ENCODE measurements at regions not wholly inside any gene's neighbourhood (a gene's known extent, or its start where the extent isn't known, plus 50 kb on each side); places are given as distances from the start of the nearest gene placed in this dataset.

DNA sequence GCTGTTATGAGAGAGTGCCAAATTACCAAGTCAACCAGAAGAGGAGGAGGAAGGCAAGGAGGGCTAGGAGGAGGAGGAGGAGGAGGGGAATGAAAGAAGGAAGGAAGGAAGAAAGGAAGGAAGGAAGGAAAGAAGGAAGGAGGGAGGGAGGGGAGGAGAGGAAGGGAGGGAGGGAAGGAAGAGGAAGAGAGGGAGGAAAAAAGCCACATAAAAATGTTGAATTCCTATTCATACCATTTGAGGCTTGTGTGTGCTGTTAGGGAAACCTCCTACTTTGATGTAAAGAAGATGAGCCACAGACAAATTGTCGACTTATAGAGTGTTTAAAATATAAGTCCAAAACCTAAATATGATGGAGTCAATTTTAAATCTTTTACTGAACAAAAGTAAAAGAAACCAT is 65.3 kb upstream of the MYLIP start:
- no peak overlapping the region for H3K4me3 ChIP-seq (ENCODE audit: low read depth, low read length)
- no peaks in the 10 kb centered on the region for H3K36me3 ChIP-seq (ENCODE audit: control insufficient read depth, insufficient read depth, low read length)
- TF ChIP-seq, protein P1, sequence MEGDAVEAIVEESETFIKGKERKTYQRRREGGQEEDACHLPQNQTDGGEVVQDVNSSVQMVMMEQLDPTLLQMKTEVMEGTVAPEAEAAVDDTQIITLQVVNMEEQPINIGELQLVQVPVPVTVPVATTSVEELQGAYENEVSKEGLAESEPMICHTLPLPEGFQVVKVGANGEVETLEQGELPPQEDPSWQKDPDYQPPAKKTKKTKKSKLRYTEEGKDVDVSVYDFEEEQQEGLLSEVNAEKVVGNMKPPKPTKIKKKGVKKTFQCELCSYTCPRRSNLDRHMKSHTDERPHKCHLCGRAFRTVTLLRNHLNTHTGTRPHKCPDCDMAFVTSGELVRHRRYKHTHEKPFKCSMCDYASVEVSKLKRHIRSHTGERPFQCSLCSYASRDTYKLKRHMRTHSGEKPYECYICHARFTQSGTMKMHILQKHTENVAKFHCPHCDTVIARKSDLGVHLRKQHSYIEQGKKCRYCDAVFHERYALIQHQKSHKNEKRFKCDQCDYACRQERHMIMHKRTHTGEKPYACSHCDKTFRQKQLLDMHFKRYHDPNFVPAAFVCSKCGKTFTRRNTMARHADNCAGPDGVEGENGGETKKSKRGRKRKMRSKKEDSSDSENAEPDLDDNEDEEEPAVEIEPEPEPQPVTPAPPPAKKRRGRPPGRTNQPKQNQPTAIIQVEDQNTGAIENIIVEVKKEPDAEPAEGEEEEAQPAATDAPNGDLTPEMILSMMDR (IDR thresholded peaks at IDR 0.05; ENCODE audit: insufficient read depth, low read depth, low read length): no peak
- CTCF ChIA-PET: no interaction called here
- no peak for DNase-seq (ENCODE audit: low read depth)
- H3K27me3 ChIP-seq (ENCODE audit: control insufficient read depth, insufficient read depth, low read length): no peaks in the 10 kb centered on the region; the same call in 1 of the 2 replicates
- POLR2A ChIA-PET: no interaction called here

DNA sequence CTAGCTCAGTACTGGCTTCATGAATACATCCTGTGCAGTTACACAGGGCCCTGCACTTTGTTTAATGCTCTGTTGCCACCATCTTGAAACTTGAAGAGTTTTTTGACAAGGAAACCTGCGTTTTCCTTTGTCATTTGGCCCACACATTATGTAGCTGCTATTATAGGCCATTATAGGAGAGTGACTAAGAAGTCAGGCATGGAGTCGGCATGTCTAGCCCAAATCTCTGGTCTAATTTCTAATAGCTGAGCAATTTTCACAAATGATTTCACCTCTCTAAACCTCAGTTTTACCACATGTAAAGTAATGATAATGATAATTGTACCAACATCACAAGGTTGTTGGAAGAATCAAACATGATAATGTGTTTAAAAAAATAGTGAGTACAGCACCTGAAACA is 67.1 kb upstream of the MYLIP start:
- POLR2A ChIA-PET: no interaction called here
- Histone ChIP-seq H3K27me3 (ENCODE audit: control insufficient read depth, insufficient read depth, low read length) (no peaks in the 10 kb centered on the region; the same call in 1 of the 2 replicates), H3K4me3 (ENCODE audit: low read depth, low read length) (no peak overlapping the region), H3K36me3 (ENCODE audit: control insufficient read depth, insufficient read depth, low read length) (no peaks in the 10 kb centered on the region)
- TF ChIP-seq, protein P1 (IDR thresholded peaks at IDR 0.05; ENCODE audit: insufficient read depth, low read depth, low read length): no peak
- CTCF ChIA-PET: no interaction called here
- DNase-seq (ENCODE audit: low read depth): no peak

DNA sequence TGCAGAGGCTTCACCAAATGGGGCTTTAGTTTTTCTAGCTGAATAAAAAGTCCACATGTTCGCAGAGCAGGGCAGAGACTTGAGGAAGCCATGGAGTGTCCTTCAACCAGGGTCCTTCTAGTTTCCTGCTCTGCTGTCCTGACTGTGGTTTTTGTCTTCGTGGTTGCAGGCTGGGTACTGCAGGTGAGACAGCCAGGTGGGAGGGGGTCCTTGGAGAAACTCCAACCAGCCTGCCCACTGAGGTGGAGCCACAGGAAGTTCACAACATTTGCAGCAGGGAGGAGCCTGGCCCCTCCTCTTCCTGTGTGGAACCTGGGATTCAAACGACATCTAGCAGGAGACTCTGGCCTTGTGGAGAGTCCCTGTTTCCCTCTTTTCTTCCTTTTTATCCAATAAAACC is 68.8 kb upstream of the MYLIP start:
- Histone ChIP-seq H3K36me3 (ENCODE audit: control insufficient read depth, insufficient read depth, low read length) (no peaks in the 10 kb centered on the region), H3K4me3 (ENCODE audit: low read depth, low read length) (no peak overlapping the region), H3K27me3 (ENCODE audit: control insufficient read depth, insufficient read depth, low read length) (no peaks in the 10 kb centered on the region; the same call in none of the 2 replicates)
- CTCF ChIA-PET: no interaction called here
- TF ChIP-seq, protein P1 (IDR thresholded peaks at IDR 0.05; ENCODE audit: insufficient read depth, low read depth, low read length): no peak
- DNase-seq (ENCODE audit: low read depth): no peak
- POLR2A ChIA-PET: no interaction called here

DNA sequence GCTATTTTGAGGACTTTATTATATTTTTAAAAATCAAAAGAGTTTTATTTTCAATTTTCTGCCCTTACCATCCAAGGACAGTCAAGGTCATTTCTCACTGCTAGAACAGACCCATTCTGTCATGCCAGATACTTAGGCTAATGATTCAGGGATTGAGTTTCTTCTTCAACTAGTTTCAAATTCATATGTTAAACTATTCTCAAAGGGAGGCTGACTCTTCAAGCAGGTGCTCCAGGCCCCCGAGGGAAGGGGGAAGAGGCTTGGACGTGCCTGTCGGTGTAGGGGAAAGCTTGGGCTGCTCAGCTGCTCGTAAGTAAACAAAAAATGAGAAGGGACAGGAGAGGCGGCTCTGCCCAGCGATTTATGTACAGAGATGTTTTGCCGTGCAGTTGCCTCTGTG is 69.4 kb upstream of the MYLIP start:
- ChIA-PET CTCF (interaction anchor here (1.2 kb wide), 1 partner anchor 10 kb away, joined by 3 read pairs; no protein-coding TSS in a partner anchor), POLR2A (interaction anchor here (0.6 kb wide), 1 partner anchor 1987 kb away, joined by 3 read pairs; no protein-coding TSS in a partner anchor)
- DNase-seq (ENCODE audit: low read depth): no peak
- Histone ChIP-seq H3K4me3 (ENCODE audit: low read depth, low read length) (no peak overlapping the region), H3K36me3 (ENCODE audit: control insufficient read depth, insufficient read depth, low read length) (no peaks in the 10 kb centered on the region), H3K27me3 (ENCODE audit: control insufficient read depth, insufficient read depth, low read length) (no peaks in the 10 kb centered on the region; the same call in 1 of the 2 replicates)
- TF ChIP-seq, protein P1 (IDR thresholded peaks at IDR 0.05; ENCODE audit: insufficient read depth, low read depth, low read length): no peak

DNA sequence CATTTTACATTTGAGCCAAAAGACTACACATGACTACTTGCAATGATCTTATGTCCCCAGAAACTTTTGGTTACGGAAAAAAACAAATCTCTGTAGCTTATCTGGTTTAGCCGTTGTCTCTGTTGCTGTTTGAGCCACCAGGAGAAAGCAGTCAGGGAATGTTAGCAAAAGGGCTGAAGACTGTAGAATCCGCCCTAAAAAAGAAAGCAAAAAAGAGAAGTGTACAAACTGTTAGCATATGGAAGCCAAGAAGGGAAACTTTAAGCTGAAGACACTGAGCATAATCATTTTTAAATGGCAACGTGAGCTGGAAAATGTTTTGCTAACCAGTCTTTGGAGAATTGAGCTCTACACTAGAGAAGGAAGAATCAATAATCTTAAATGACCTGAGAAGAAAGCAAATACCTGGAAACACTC is 69.9 kb upstream of the MYLIP start:
- POLR2A ChIA-PET: interaction anchor here (0.6 kb wide), 1 partner anchor 1987 kb away, joined by 3 read pairs; no protein-coding TSS in a partner anchor
- TF ChIP-seq, protein P1 (IDR thresholded peaks at IDR 0.05; ENCODE audit: insufficient read depth, low read depth, low read length): no peak
- no peaks in the 10 kb centered on the region; the same call in 1 of the 2 replicates for H3K27me3 ChIP-seq (ENCODE audit: control insufficient read depth, insufficient read depth, low read length)
- no peak for DNase-seq (ENCODE audit: low read depth)
- H3K4me3 ChIP-seq (ENCODE audit: low read depth, low read length): no peak overlapping the region
- no peaks in the 10 kb centered on the region for H3K36me3 ChIP-seq (ENCODE audit: control insufficient read depth, insufficient read depth, low read length)
- CTCF ChIA-PET: interaction anchor here (1.2 kb wide), 1 partner anchor 11 kb away, joined by 3 read pairs; no protein-coding TSS in a partner anchor
